COLO668 (cell line): ENCODE measurements at regions not wholly inside any gene's neighbourhood (a gene's known extent, or its start where the extent isn't known, plus 50 kb on each side); places are given as distances from the start of the nearest gene placed in this dataset.

ENCODE experiments used
- DNase-seq: peaks from one replicate; lab custom pipeline; 2025; ENCODE audit not compliant: unreplicated experiment; lab: John Stamatoyannopoulos, UW

DNA sequence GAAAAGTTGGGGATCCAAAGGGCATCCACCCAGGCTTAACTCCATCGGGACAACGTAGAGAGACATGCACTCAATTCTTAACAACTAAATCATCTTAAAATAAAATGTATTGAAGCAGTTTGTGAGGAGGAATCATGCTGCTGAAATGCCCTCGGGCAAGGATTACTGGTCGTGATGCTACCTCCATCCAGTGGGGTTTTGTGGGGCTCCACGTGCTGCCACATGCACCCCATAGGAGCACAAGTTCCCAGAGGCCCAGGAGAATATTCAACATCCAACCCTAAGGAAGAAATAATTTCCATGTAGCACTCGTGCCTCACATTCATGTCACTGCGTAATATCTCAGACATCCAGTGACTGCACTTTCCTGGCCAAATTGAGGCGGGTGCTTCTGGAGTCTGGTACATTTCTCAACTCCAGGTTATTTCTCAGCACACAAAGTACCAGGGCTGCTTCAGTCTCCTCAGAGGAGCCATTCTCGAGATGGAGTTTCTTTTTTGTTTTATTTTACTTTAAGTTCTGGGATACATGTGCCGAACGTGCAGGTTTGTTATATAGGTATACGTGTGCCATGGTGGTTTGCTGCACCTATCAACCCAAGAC lies 429.8 kb downstream of the FOXO1 start:
- no peak for DNase-seq

DNA sequence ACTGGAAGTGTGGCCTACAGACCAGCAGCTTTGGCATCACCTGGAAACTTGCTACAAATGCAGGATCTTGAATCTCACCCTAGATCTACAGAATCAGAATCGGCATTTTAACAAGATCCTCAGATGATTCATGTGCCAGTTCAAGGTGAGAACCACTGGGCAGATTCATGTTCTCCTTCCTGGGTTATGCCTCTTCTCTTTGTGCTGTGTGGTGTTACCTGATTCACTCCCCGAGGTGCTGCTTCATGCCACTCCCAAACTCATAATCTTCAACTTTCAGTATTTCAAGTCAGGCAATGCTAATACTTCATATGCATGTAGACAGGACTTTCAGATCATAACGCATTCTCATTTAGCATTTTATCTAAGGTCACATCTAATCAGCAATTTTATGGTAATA lies 427.7 kb downstream of the FOXO1 start:
- no peak for DNase-seq

DNA sequence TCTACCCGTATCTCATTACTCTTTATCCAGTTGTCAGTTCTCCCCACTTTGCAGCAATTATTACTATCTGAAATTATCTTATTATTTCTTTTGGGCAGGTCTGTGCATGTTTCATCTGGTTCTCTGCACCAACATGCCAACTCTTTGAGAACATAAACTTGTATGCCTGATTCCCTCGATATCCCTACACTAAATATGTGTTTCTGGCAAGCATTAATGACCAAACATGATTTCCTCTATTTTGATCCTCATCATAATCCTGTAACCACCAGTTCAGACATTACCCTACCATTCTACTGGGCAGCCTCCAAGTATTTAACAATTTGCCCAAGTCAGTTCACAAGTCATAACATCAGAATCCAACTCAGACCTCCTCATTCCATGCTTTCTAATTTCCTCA lies 426.1 kb downstream of the FOXO1 start:
- no peak for DNase-seq

DNA sequence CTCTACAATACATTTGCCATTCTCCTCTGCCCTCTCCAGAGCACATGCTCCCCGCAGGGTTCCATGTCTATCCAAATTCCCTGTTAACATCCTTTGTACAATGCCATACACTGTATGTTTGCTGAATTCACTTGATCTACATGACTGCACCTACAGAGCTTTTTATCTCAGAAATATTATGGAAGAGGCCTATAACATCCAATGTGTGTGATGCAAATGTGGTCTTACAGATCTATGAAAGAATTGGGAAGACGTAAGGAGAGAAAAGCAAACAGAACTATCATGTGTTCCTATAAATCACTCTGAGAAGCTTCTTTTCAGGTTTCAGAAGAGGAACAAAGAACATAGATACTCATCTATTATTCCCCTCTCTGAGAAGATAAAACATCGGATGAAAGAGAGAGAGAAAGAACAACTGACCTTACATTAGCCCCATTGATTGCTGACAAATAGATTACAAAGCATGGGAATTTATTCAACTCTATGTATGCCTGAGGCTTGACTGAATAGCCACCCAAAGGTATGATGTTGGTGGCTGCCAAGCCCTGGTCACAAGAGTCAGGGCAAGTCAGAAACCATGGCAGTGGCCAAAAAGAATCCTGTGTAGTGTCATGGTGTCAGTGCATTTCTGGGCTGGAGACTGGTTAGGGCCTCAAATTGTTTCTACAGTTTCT lies 425.2 kb downstream of the FOXO1 start:
- no peak for DNase-seq

DNA sequence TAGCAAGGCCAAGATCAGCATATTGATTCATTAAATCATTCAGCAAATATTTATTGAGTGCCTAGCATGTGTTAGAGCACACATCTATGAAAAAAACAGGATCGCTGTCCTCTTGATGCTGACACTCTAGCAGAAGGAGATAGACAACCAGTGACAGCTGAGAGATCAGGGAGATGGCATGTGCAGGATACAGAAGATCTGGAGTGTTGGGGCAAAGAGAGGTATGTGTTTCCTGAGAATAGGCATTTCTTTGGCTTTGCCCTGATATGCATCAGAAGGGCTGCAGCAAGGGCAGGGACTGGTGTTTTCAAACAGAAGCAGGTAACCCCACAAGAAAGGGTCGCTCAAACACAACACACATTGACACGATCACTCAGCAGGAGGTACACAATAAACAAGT lies 423.4 kb downstream of the FOXO1 start:
- DNase-seq, result no peak

GRCh38 chr13:40243982-40244381 lies 422.5 kb downstream of the FOXO1 start:
- no peak for DNase-seq

GRCh38 chr13:40245567-40245966 lies 420.9 kb downstream of the FOXO1 start:
- DNase-seq, result no peak

DNA sequence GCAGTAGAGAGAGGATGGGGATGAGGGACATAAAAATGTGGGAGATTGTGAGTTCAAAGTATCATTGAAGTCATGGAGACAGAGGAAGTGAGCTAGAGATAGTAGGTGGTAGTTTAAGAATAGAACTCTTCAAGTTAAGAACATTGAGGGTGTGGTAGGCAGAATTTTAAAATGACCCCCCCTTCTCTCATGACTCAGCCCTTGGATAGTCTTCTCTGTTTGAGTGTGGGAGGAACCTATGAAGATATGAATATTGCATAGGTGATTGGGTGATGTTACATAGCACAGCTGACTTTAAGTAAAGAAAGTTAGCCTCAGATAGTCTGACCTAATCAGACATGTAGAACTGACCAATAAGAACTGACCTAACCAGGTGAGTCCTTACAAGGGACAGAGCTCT lies 418.6 kb downstream of the FOXO1 start:
- no peak for DNase-seq

DNA sequence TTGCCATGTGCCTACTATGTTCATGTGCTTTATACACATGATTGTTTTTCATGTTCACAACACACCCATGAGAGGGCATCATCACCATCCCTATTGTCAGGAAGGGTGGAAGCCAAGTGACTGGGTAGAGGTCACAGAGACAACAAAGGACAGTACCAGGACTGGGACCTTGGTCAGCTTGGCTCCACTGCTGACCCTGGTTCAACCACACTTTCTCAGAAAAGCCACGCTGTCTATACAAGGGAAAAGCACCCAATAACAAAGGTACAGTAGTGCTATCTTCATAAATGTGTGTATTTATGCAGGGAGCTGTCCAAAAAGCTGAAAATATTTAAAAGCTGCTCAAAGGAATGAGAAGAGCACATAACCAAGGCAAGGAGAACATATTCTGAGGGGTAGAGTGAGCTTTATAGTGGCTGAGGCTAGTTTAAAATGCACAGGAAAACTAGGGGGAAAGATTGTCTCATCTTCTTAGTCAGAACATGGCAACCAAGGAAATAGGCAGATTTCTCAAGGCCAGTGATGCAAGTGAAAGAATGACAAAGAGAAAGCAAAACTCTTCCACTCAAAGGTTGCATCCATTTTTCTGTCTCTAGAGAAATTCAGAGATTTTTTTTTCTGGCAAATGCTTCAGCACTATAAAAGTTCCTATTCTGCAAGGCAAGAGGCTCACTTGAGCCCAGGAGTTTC lies 415.0 kb downstream of the FOXO1 start:
- DNase-seq, result no peak

DNA sequence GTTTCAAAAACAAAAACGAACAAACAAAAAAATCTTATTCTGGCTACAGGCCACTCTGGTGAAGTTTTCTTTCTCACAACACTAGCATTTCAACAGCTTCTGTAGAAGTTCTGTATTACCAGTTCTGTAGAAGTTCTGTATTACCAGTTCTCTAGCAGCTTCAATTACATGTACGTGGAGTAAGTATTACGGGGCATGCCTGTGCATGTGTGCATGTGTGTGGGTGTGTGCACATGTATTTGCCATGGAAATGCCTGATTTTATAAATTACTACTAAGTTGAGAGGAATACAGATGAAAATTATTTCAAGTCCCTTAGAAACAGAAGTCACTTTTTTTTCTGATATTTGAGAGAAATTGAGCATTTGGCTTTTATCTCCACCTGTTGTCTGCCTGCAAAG lies 414.2 kb downstream of the FOXO1 start:
- no peak for DNase-seq

- no peak for DNase-seq
Observed at GRCh38 chr13:40252676-40253075, 413.8 kb downstream of the FOXO1 start.

GRCh38 chr13:40254394-40254793 lies 412.0 kb downstream of the FOXO1 start:
- DNase-seq, result no peak

- no peak for DNase-seq
Observed at GRCh38 chr13:40255551-40255950, 410.9 kb downstream of the FOXO1 start.

DNA sequence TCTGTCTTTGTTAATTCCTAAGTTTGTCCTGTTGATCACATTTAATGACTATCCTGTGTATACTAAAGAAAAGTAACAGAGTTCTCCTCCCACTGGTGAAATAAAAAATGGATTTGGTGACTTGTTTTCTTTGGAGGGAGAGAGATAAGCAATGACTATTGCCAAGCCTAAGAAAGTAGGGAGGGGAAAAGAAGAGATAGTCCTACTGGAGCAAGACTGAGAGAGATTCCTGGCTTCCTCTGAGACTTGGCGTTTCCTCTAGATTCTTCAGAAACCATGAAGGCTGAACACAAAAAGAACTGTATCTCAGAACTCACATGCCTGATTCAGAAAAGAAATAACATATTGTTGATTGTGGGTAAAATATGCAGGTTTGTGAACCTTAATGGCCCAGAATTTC lies 406.5 kb downstream of the FOXO1 start:
- DNase-seq, result no peak

DNA sequence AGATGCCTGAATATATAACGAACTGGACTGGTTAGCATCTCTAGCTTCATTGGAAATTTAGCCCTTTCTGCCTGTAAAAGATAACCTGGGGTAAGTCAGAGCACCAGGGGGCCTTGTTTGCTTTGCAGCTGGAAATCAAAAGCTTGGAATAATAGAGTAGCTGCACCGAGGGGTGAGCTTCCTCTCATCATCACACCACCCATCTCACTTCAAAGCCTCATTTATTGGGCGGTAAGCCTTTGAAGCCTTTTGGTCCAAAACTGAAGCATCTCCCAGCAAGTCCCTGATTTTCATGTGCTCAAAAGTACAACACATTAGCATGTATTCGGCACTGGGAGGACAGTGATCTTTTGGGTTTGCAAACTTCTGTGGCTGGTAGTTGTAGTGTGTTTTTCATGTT lies 405.1 kb downstream of the FOXO1 start:
- DNase-seq, result no peak

DNA sequence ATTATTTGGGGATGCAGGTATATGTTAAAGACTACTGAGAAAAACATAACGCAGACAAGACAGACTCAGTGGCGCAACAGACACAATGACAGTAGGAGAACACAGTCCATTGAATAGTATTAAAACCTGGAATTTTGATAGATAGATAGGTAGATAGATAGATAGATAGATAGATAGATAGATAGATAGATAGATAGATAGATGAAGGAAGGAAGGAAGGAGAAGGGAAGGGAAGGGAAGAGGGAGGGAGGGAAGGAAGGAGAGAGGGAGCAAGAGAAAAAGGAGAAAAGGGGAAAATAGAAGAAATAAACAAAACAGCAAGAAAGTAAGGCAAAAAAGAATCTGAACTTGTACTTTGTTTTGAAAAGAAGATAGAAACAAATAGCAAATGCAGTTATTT lies 404.5 kb downstream of the FOXO1 start:
- no peak for DNase-seq

DNA sequence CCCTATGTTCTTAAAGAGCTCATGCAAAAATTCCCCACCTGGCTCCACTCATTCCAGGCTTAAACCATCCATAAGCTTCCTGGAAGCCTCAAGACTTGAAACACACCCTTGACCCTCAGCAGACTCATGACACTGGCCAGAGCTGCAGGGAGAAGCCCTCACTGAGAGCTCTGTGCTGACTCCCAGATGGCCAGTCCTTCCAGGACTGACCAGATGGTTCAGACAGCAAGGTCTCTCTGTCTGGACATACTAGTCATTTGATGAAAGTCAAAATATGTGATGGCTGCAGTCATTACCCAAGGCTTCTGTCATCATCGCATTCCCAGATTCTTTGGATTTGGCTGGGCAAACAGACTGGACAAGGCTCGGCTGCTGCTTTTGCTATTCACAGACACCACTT lies 397.4 kb downstream of the FOXO1 start:
- DNase-seq, result no peak

GRCh38 chr13:40270726-40271125 lies 395.7 kb downstream of the FOXO1 start:
- no peak for DNase-seq

GRCh38 chr13:40271271-40271885 lies 395.1 kb downstream of the FOXO1 start:
- no peak for DNase-seq

DNA sequence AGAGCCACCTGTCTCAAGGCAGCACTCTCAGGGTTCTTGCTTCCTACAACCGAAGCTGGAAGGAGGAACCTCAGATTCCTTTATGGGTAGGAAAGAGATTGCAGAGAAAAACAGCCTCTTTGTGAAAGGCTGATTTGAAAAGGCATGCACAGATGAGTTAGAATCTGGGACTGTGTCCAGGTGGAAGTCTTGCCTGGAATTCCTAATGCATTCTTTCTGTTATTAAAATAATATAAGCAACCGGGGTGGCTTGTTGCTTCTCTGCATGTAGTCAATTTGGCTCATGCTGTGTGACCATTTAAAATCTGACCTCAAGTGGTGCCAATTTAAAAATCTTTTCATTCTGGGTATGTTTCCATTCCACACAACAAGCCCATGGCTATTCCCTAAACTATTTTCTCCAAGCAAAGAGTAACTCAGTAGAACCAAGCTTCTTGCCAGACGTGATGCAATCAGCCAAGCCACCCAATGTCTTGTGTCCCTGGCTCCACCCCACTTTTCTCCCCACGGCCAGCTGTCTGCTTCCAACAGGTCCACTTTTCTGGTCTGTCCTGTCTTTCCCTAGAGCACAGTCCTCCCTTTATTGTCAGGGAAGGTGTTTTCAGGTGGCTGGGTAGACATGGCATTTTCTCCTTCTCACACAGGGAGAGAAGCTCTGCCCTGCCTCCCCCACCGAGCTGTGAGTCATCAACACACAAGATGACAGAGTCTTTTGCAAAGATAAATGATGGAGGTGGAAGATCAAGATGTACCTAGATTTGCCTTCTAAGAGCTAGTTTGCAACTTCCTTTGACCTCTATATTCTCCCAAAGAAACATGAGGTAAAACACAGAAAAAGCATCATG lies 394.3 kb downstream of the FOXO1 start:
- DNase-seq, result no peak

DNA sequence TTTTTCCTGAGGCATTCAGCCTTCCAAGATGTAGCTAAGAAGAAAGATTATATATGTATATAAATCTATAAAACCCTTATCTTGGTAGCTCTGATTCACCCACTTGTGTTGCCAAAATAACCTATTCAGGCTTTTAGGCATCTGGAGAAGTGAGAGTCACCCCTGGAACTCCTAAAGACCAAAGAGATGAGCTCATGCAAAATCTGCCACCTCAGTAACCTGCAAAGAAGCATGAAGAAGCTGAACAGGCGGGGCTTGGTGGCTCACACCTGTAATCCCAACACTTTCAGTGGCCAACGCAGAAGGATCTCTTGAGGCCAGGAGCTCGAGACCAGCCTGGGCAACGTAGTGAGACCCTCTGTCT lies 393.7 kb downstream of the FOXO1 start:
- DNase-seq, result no peak
